Myocyte (in vitro differentiated cells): ENCODE measurements at regions not wholly inside any gene's neighbourhood (a gene's known extent, or its start where the extent isn't known, plus 50 kb on each side); places are given as distances from the start of the nearest gene placed in this dataset.

ENCODE experiments used
- DNase-seq: peaks from one replicate; pipeline ENCODE4 v3.0.0-alpha.2; 2012; ENCODE audit warnings: low read depth

DNA sequence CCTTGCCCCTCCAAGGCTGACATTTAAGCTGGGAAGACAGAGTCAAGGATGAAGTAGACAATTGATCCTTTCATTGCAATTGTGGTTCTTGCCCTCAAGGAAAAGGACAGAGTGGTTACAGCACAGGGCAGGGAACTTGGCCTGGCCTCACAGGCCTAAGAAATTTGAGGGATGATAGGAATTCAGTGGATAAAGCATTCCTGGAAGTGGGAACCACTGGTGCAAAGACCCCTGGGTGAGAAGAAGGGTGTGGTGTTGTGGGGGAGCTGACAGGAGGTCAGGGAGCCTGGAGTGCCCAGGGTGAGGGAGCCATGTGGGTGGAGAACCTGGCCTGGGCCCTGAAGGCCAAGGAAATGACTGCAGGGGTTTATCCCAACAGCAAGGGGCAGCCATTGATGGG, 287.4 kb downstream of the UACA start:
- DNase-seq = peak; percentile 80

DNA sequence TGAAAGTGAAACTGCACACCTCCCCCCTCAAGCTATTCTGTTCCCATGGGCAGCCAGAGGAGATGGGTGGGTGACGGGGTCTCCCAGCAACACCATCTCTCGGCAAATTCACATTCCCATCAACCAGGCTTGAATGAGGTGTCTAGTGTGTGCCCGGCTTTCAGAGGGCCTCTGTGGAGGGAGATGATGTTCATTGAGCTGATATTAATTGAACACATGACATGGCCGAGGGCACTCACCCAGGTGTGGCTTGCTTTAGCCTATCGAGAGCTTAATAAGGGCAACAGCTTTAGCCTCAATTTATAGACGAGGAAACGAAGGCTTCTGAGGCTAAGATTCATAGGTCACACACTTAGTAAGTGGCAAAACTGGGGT, 288.0 kb downstream of the UACA start:
- DNase-seq = no peak

DNA sequence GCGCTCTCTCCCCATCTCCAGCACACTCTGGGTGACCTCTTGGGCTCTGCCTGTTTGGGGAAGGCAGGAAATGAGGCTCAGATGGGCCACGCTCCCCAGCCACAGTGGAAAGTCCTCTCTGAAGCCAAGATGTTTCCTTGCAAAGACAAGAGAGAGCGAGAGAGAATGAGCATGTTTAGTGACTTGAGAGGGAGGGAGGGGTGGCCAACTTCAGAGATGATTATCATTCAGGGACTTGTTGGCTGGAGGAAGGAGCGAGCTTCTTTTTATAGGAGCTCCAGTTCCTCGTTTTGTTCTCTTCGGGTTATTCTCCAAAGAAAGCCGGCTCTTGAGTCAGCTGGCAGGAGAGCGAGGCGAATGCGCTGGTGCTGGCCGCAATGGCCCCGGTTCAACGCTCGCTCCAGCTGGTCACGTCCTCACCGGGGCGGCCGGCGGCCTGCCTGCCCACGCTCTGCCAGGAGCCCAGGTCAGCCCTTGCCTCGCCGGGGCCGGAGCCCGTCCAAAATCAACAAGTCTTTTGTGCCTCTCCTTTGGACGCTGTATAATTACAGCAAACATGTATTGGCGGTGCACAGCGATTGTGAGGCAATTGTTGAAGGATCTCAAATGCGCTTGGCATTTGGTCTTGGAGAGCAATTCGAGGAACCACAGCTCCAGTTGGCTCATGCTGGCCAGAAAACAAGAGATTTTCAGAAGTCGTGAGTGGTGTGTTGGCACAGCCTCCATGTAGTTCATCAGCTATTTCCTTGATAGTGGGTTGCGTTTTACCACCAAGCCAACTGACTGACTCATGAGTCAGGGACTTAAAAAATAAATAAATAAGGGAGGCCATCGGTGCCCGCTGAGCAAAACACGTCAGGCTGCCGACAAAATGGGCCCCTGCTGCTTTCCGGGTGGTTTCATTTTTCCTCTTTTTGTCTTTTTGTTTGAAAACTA, 288.6 kb downstream of the UACA start:
- DNase-seq = peak; percentile 99

DNA sequence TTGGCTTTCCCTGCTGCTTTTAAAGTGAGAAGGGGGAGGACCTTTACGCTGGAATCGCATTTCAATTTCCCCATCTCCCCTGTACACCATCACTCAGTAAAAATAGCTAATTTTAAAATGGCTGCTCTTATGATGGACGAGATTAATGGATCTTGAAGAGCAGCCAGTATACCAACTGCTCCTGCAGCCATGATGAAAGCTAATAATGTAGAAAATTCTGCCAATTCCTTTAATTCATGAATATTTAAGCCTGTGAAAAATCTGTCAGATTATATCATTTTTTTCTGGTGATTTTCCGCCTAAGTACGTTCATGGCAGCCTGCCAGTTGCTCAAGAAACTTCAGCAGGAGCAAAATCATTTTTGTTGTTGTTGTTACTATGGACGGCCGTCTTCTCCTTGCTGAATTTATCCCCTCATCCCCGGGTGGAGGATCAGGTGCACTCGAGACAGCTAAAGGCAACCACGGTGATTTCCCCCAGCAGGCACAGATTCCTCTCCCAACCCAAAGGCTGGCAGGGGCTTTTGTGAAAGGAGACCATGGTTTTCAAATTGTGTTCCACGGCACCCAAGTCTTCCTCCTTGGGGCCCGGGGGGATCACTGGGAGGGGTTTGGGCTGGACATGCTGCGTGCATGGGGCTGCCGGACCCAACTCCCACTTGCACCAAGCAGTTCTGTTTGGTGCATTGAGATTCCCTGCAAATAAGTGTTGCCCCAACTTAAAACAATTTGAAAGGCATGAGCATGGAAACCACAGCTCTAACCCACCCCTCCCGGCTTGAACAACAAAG, 289.6 kb downstream of the UACA start:
- DNase-seq = no peak

DNA sequence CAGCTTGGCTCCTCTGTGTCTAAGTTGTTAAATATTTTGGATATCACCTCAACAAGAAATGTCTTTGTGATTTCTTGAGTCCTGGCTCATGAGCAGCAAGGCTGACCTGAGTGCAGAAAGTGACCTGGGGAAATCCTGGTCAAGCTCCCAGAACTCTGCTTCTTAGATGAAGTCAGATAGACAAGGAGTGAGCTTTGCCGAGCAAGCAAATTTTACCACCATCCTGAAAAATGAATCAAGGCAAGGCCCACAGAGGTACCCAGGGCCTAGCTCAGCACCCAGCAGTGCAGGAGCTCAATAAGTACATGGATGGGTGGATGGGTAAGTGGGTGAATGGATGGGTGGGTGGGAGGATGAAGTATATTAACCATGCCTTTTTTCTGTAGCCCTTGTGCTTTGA, 291.8 kb downstream of the UACA start:
- no peak for DNase-seq

DNA sequence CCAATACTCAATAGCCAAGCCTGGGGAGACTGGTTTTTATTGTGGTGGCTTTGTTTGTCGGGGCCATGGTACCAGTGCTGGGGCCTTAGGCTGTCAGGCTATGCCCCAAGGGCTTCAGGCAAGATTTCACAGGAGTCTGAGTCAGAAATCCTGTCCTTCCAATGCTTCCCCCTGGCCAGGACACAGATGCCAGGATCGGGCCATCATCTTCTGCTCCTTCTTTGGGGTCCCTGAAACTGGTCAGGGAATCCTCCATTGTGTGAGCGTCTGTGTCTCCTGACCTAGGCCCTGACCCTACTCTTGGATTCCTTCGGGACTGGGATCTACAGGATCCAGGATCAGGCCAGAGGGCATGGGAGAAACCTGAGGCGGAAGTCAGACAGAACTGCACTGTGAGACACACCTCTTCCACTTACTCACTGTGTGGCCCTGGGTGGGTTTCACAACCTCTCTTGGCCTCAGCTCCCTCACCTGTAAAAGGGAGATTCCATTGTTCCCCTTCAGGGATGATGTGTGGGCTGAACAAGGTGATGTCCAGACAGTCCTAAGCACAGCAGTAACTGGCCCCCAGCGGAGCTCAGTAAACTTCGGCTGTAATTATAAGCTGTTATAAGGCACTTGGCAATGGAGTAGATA, 292.7 kb downstream of the UACA start:
- DNase-seq = no peak

DNA sequence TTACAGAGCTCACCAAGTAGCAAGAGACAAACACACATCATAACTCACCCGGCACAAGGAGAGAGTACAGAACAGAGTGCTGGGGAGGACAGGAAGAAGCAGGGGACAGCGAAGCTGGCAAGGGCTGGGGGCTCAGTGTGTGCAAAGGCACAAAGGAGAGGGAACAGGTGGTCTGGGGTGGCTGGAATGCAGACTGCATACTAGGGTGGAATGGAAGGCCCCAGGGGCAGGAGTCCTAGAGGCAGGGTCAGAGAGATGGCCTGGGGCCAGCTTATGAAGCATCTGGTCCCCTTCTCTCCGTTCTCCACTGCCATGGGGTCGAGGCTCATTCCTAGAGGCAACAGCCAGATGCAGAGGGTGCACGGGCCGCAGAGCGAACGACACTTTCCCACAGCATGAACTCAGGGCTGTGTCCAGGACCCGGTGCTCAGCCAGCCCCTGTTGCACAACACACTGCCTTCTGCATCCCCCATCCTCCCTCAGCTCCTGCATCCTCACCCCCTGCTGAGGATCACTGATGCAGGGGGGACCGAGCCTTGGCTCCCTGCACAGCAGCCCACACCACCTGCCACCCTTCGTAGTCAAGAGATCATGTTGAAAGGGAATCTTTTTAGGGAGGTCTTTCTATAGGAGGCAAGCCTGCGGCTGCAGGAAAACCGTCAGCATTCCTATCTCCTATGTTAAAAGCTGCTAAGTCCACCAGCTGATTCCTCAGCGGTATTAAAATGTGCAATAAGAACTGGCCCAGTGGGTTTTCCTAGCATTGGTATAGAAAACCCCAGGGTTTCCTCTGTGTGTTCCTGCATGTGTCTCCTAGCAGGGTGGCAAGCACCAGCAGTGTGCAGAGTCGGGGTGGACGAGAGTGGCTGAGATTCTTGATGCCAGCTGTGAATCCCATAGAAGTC, 293.5 kb downstream of the UACA start:
- DNase-seq = no peak

DNA sequence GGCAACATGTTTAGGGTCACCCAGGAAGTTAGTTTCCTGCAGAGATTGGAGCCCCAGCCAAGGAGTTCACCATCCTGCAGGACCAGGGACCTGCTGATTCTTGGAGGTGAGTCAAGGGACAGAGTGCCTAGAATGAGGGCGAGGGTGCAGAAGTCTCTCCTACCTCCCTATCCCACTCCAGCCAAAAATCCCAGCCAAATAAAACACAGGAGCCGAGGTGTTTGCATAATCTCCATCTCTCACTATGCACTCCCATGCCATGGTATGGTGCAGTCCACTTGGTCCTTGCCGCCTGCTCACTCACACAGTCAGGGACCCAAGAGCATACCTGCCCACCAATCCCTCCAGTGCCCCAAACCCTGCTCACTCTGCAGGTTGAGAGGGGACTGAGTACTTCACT, 294.2 kb downstream of the UACA start:
- no peak for DNase-seq

DNA sequence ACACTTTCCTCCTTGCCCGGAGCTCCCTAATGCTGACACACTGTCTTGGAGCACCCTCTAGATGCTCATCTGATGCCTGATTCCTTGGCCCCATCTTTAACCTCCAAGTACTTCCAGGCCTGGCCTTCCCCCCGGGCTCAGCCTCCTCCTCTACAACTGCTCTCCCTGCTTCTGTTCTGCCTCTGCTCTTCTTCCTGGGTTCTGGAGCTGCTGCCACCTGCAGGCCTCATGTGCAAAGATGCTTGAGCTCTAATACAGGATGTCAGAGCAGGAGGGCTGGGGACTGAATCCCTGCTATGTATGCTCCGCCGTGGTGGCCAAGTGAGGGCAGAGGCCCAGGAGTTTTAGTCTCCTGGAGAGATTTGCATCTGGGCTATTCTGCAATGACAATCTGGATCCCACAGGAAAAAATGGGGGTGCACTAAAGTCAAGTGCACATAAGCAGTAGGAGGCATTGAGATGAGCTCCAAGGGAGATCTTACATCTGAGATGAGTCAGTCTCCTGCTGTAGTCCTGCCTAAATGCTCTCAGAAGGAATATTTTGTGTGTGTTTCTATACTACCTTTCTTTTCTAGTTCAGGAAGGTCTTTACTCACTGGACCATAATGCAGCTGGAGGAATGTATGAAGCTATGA, 296.3 kb downstream of the UACA start:
- peak; percentile 67 for DNase-seq

DNA sequence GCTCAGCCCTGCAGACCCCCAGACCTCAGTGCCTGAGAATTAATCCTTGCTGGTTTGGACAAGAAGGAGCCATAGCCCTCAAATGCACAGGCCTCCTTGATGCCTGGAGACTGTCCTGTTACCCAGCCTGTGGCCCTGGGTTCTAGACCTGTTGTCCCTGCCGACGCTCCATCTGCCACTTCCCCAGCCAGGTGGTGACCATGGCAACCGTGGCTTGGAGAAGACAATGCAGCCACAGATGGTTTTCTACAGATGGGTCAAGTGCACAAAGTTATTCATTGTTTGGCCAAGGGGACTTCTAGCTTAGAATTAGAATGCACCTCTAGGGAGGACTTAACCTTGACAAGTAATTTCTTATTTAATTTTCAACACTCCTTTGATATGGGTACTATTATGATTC, 297.1 kb downstream of the UACA start:
- no peak for DNase-seq

DNA sequence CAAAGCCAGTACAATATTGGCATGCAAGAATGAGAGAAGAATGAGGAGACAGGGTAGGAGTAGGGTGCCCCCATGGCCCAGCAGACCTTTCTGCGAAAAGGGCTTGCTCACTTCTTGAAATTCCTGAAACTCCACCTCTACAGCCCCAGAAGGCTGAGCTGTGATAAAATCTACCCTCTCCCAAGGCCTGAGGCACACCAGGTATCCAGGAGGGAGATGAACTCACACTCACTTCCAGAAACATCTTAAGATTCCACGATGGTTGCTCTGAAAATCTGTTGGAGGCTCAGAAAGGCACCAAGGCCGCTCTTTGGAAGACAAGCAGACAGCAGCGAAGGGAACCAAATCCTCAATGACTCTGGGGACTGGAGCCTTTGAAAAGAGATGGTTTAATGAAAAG, 297.5 kb downstream of the UACA start:
- no peak for DNase-seq

DNA sequence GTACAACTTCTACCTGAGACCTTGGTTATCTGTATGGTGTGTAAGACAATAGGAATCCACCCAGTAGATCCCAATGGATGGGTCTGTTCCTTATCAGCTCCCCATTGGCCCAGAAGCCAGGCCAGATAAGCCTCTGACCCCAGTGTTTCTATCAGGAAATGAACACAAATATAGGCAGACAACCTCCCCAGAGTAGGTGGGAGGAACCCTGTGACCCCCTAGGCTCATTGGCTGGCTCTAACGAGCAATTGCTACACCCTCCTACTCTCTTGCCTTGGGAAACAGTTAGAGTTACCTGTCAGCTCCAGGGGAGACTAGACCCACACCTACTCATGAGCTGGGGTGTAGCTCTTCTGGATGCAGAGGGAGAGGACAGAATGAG, 299.9 kb downstream of the UACA start:
- no peak for DNase-seq

DNA sequence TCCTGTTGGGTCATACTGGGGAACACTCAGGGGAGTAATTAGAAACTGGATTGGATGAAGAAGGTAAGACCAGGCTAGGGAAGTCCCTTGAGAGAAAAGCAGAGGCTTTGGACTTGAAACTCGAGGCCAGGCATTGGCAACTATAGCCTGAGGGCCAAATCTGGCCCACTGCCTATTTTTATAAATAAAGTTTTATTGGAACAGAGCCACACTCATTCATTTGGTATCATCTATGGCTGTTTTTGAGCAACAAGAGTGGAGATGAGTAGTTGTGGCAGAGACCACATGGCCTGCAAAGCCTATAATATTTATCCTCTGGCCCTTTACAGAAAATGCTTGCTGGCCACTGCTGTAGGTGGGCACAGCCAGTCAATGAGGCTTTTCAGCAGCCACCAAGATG, 301.4 kb downstream of the UACA start:
- DNase-seq = no peak

DNA sequence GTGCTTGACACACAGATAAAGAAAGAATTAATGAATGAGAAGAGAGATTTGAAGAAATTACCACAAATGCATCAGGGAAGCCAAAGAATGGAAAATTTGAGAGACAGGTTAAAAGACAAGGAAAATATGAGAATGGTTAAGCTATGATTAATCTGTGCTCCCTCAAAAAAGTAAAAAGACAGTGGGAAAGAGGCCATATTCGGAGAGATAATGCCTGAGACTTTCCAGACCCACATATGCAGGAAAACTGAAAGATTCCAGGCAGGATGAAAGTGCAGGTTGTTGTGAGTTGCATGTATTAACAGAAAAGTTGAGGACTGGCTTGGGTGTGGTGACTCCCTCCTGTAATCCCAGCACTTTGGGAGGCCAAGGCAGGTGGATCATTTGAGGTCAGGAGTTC, 302.3 kb downstream of the UACA start:
- no peak for DNase-seq

DNA sequence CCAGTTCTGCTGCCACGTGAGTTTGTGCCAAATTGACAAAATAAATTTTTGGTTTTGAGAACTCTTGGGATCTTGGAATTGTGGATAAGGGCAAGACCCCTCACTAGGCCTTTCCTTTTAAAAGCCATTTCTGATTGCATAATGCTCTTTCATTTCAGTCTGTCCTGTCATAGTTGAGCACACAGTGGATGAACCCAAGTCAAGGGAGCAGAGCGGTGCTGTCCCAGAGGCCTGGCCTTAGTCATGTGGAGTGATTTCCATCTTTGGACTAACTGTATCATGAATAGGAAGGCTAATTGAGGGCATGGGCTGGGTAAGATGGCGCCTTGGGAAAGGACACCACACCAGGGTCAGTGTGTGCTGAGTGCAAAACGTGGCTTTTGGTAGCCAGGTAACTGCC, 304.0 kb downstream of the UACA start:
- DNase-seq = no peak

DNA sequence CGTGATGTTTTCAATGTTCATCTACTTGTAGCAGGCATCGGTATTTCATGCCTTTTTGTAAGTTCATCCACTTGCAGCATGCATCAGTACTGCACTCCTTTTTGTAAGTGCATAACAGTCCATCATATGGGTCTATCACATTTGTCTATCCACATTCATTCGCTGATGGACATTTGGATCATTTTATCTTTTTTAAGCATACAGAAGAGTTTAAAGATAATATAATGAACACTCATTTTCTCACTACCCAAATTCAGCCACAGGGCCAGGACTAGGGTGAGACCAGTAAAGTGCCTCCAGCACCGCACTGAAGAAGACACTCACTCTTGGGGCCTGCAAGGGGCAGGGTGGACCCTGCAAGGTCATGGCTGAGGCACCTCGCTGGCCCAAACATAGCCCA, 309.6 kb downstream of the UACA start:
- no peak for DNase-seq

DNA sequence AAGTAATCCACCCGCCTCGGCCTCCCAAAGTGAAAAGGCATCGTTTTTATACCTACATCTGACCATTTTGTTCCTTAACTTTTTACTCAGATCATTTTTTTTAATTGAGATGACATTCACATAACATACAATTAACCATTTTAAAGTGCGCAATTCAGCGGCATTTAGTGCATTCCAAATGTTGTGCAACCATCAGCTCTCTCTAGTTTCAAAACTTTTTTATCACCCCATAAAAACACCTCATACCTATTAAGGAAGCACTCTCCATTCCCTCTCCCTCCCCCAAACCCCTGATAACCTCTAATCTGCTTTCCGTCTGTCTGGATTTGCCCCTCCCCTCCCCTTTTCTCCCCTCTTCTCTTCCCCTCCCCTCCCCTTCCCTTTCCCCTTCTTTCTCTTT, 310.1 kb downstream of the UACA start:
- no peak for DNase-seq

DNA sequence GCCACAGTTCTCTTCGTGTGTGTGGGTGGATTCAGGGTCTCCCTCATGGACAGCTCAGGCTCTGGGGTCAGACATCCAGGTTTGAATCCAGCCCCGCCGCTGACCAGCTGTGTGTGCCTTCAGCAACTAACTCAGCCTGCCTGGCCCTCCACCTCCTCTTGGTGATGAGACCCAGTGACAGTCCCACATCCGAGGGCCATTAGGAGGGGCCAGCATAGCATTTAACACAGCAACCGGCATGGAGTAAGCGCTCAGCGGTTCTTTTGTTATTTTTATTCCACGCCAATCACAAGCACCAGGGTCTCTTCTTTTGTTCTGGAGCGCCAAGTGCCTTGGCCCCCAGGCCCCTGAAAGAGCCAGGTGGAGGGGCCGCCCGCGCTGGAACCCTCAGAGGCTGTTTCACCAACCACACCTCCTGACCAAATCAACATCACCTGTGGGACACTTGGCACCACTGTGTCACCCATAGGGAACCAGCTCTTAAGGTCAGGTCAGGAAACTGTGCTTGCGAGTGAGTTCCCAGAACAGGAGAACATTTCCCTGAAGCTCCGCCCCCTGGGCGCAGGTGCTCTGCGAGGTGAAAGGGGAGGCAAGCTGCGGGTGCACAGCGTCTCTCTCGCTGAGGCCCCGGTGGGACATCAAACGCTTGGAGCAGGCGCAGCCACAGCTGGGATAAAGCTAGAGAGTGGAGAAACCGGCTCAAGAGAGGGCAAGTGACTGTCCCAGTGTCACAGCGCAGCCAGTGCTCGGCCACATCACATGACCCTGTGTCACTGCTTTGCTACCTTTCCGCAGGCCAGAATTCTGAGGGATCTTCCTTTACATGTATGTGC, 311.3 kb downstream of the UACA start:
- DNase-seq = no peak

DNA sequence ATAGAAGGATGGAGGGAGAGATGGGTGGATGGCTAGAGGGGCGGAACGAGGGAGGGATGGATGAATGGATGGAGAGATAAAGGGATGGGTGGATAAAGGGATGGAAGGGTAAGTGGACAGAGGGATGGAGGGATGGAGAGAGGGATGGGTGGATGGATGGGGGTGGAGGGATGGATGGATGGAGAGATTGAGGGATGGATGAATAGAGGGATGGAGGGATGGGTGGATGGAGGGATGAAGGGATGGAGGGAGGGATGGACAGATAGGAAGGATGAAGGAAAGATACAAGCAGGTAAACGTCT, 313.3 kb downstream of the UACA start:
- no peak for DNase-seq
